Transverse colon (tissue), 4 donors: ENCODE measurements at regions not wholly inside any gene's neighbourhood (a gene's known extent, or its start where the extent isn't known, plus 50 kb on each side); places are given as distances from the start of the nearest gene placed in this dataset.

Experiments used
- DNase-seq: peaks from one replicate; pipeline ENCODE4 v3.0.0-alpha.2; 2019
- H3K27ac ChIP-seq, 4 donors: fragments of 200-600 bp; sonication (generic); 2 replicates each; pipeline ENCODE4 v1.5.1; 2016 to 2018; ENCODE audit warnings: inconsistent platforms in 4 of 4
- H3K27me3 ChIP-seq: fragments of 200-600 bp; sonication (generic); 2 replicates; pipeline ENCODE4 v1.5.1; 2017; ENCODE audit warnings: inconsistent platforms
- H3K36me3 ChIP-seq, 4 donors: fragments of 200-600 bp; sonication (generic); 2 replicates each; pipeline ENCODE4 v1.5.1; 2017 to 2019; ENCODE audit warnings: inconsistent platforms in 4 of 4
- H3K4me1 ChIP-seq, 4 donors: fragments of 200-600 bp; sonication (generic); 2 replicates each; pipeline ENCODE4 v1.5.1; 2017 to 2020; ENCODE audit warnings: inconsistent platforms in 4 of 4
- H3K4me3 ChIP-seq, 4 donors: fragments of 200-600 bp; sonication (generic); 1 replicate in 1 of 4; 2 replicates in 3 of 4; pipeline versions ENCODE4 v1.5.1 to v1.6.1; 2017 to 2019; ENCODE audit warnings: inconsistent platforms in 4 of 4
- H3K9me3 ChIP-seq, 2 donors: fragments of 200-600 bp; sonication (generic); 2 replicates each; pipeline ENCODE4 v1.5.1; 2017 to 2019; ENCODE audit warnings: inconsistent platforms in 2 of 2
- CTCF ChIP-seq, 5 experiments: fragments of 200-600 bp in 3 of 5; fragments of 450-650 bp in 2 of 5; sonication (generic) in 3 of 5; IDR thresholded peaks; 1 replicate in 2 of 5; 2 replicates in 3 of 5; pipeline ENCODE4 v1.5.1; 2016 to 2017; ENCODE audit warnings: antibody characterized with exemption in 5 of 5, inconsistent platforms in 3 of 5, mild to moderate bottlenecking in 2 of 5, moderate library complexity in 1 of 5
- EP300 ChIP-seq: sonication (generic); formaldehyde crosslinking; IDR thresholded peaks from one replicate; pipeline ENCODE4 v1.6.1; 2017; ENCODE audit warnings: antibody characterized with exemption, low read depth
- POLR2A ChIP-seq: fragments of 450-650 bp; IDR thresholded peaks from one replicate; pipeline ENCODE4 v1.6.1; 2016; ENCODE audit warnings: antibody characterized with exemption, mild to moderate bottlenecking, moderate library complexity
- POLR2AphosphoS5 ChIP-seq, 3 donors: sonication (generic); formaldehyde crosslinking; IDR thresholded peaks; one replicate each; pipeline ENCODE4 v1.6.1; 2016; ENCODE audit warnings: antibody characterized with exemption in 3 of 3
- WGBS, 2 donors: methylation state at CpG; one replicate each; pipeline ENCODE4 v1.1.5; 2018; ENCODE audit warnings: low coverage in 1 of 2; 5-methylcytosine and 5-hydroxymethylcytosine counted together
- in situ Hi-C, 4 donors: fragments of 200-750 bp; cut with MboI; loops; one replicate each; pipeline versions ENCODE4 v1.15.0 to v1.15.1; 2017; ENCODE audit warnings: low sequenced_read_pairs in 3 of 4, low pct_ligation_motif_present in 1 of 4, low pct_unique_long_range_greater_than_20kb in 1 of 4
- intact Hi-C: fragments of 100-400 bp; cut with DNase I; formaldehyde crosslinking; loops from one replicate; pipeline ENCODE4 v1.15.1; 2023; ENCODE audit warnings: low total_unique reads

GRCh38 chr2:228846161-228846560 is 424.9 kb downstream of the PID1 start:
- in situ Hi-C loops, result no loop called here
- 55 to 60% methylated on average over 2 of the region's 2 CpGs for WGBS, 2 donors
- TF ChIP-seq POLR2A, result no peak
- no peak for TF ChIP-seq EP300
- no peak for TF ChIP-seq CTCF (IDR thresholded peaks at IDR 0.05)
- no peak for TF ChIP-seq POLR2AphosphoS5 (IDR thresholded peaks at IDR 0.05)
- Histone ChIP-seq H3K9me3 (no peaks in the 10 kb centered on the region), H3K27ac (no peak overlapping the region), H3K27me3 (no peaks in the 10 kb centered on the region), H3K36me3 (no peaks in the 10 kb centered on the region), H3K4me1 (no peaks in the 10 kb centered on the region), H3K4me3 (no peak overlapping the region)
- no peak for DNase-seq
- intact Hi-C loops, result no loop called here

DNA sequence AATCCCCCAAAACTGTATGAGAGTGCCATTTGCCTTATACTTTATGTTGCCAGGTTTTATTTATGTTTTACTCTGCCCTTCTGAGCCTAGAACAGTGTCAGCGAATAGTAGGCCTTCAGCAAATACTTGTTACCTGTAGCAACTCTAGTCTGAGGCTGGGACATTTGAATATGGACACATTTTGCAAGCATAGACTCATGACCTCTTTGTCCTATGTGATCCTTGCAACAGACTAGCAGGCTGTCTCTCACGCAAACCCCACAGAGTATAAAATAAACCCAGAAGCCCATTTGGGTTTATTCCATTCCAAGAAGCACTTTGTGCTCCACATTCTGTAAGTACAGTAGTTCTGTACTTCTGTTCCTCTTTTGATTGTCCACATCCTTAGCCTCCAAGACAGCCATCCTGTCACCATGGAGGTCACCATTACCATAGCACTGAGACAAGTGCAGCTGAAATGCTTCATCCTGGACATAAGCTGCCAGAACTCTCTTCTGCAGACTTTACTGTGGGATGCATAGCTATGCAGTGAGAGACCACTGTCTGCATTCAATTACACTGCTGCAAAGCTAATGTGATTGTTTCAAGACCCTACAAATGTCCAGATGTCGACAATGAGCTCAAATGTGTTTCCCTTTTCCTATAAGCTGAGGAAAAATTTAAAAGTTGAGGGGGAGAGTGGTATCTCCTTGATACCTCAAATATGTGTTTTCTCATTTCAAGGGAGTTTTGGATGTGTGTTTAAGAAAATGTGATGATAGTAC is 425.7 kb downstream of the PID1 start:
- Histone ChIP-seq H3K4me3 (no peak overlapping the region), H3K4me1 (no peaks in the 10 kb centered on the region), H3K27me3 (no peaks in the 10 kb centered on the region), H3K9me3 (no peaks in the 10 kb centered on the region), H3K36me3 (no peaks in the 10 kb centered on the region), H3K27ac (no peak overlapping the region)
- TF ChIP-seq POLR2AphosphoS5 (IDR thresholded peaks at IDR 0.05) (no peak), EP300 (no peak), POLR2A (no peak), CTCF (IDR thresholded peaks at IDR 0.05) (no peak)
- intact Hi-C loops, result no loop called here
- DNase-seq, result no peak
- in situ Hi-C loops, result no loop called here
- WGBS, 2 donors, result 59 to 71% methylated on average over 2 to 3 of the region's 3 CpGs

- 59% methylated on average over 3 of the region's 3 CpGs; no CpG with 5 or more reads in 1 of the 2 donors for WGBS, 2 donors
- in situ Hi-C loops, result no loop called here
- Histone ChIP-seq H3K4me1 (no peaks in the 10 kb centered on the region), H3K27ac (no peak overlapping the region), H3K4me3 (no peak overlapping the region), H3K27me3 (no peaks in the 10 kb centered on the region), H3K9me3 (no peaks in the 10 kb centered on the region), H3K36me3 (no peaks in the 10 kb centered on the region)
- no peak for DNase-seq
- intact Hi-C loops, result no loop called here
- TF ChIP-seq CTCF (IDR thresholded peaks at IDR 0.05) (no peak), EP300 (no peak), POLR2AphosphoS5 (IDR thresholded peaks at IDR 0.05) (no peak), POLR2A (no peak)
Measured at GRCh38 chr2:228841877-228842276, 429.2 kb downstream of the PID1 start.

- H3K36me3 ChIP-seq, result no peaks in the 10 kb centered on the region
- no peaks in the 10 kb centered on the region for H3K27me3 ChIP-seq
- no peak overlapping the region for H3K27ac ChIP-seq
- in situ Hi-C loops (no loop called here), intact Hi-C loops (no loop called here)
- H3K9me3 ChIP-seq, result no peaks in the 10 kb centered on the region
- no peak for DNase-seq
- WGBS, 2 donors, result 52 to 73% methylated on average over 5 of the region's 5 CpGs
- TF ChIP-seq POLR2A (no peak), CTCF (IDR thresholded peaks at IDR 0.05) (no peak), EP300 (no peak), POLR2AphosphoS5 (IDR thresholded peaks at IDR 0.05) (no peak)
- no peaks in the 10 kb centered on the region for H3K4me1 ChIP-seq
- no peak overlapping the region for H3K4me3 ChIP-seq
Measured at GRCh38 chr2:228841475-228841874, 429.6 kb downstream of the PID1 start.
